ENCODE measurements at regions not wholly inside any gene's neighbourhood (a gene's known extent, or its start where the extent isn't known, plus 50 kb on each side); places are given as distances from the start of the nearest gene placed in this dataset.
"Not testable (repeated sequence)": the region's sequence is repeated elsewhere in the genome, so short reads cannot be mapped to it uniquely, and the experiment has no call there.

DNA sequence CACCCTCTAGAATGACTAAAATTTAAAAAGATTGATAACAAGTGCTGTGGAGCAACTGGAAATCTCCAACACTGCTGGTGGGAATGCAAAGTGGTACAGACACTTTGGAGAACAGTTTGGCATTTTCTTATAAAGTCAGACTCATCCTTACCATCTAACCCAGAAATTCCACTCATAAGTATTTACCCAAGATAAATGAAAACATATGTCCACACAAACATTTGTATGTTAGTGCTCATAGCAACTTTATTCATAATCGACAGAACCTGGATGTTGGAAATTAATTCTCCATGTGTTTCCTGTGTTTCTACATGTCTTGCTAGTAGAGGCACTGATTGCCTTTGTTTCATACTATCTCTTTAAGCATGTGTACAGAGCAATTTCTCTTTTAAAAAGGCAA, 282.4 kb downstream of the AHR start:
- Histone ChIP-seq H3K27ac (ENCODE audit: low read depth, low read length) (peak overlapping the region; percentile 2), H3K4me2 (ENCODE audit: insufficient read depth, low read length) (no peak overlapping the region), H3K9me3 (ENCODE audit: low read depth, low read length) (no peaks in the 10 kb centered on the region), H4K20me1 (ENCODE audit: insufficient read depth, low read length) (no peaks in the 10 kb centered on the region), H3K4me1 (ENCODE audit: insufficient read depth, low read length) (peaks cover 12% of the 10 kb centered on the region), H2AFZ (ENCODE audit: low read length) (no peak overlapping the region), H3K79me2 (ENCODE audit: insufficient read depth, low read length) (no peaks in the 10 kb centered on the region), H3K4me3 (ENCODE audit: insufficient read depth, low read length) (no peak overlapping the region), H3K36me3 (ENCODE audit: insufficient read depth, low read length) (no peaks in the 10 kb centered on the region), H3K27me3 (ENCODE audit: insufficient read depth, low read length) (no peaks in the 10 kb centered on the region)
- no peak for DNase-seq (ENCODE audit: insufficient read length, low spot score, missing footprints)
- TF ChIP-seq CTCF (IDR thresholded peaks at IDR 0.05; ENCODE audit: extremely low read depth, low read depth, low read length): no peak

- Histone ChIP-seq H3K36me3 (ENCODE audit: insufficient read depth, low read length) (no peaks in the 10 kb centered on the region), H3K27ac (ENCODE audit: low read depth, low read length) (no peak overlapping the region), H3K4me3 (ENCODE audit: insufficient read depth, low read length) (no peak overlapping the region), H3K9me3 (ENCODE audit: low read depth, low read length) (no peaks in the 10 kb centered on the region), H3K4me1 (ENCODE audit: insufficient read depth, low read length) (peaks cover 12% of the 10 kb centered on the region), H4K20me1 (ENCODE audit: insufficient read depth, low read length) (no peaks in the 10 kb centered on the region), H3K27me3 (ENCODE audit: insufficient read depth, low read length) (no peaks in the 10 kb centered on the region), H3K79me2 (ENCODE audit: insufficient read depth, low read length) (no peaks in the 10 kb centered on the region), H3K4me2 (ENCODE audit: insufficient read depth, low read length) (no peak overlapping the region), H2AFZ (ENCODE audit: low read length) (no peak overlapping the region)
- TF ChIP-seq CTCF (IDR thresholded peaks at IDR 0.05; ENCODE audit: extremely low read depth, low read depth, low read length): no peak
- no peak for DNase-seq (ENCODE audit: insufficient read length, low spot score, missing footprints)
These were observed 282.8 kb downstream of the AHR start for GRCh38 chr7:17581301-17581700.

DNA sequence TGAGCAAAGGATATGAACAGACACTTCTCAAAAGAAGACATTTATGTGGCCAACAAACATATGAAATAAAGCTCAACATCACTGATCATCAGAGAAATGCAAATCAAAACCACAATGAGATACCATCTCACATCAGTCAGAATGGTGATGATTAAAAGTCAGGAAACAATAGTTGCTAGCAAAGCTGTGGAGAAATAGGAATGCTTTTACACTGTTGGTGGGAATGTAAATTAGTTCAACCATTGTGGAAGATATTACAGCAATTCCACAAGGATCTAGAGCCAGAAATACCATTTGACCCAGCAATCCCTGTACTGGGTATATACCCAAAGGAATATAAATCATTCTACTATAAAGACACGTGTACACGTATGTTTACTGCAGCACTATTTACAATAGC, 284.2 kb downstream of the AHR start:
- H3K4me1 ChIP-seq (ENCODE audit: insufficient read depth, low read length): peaks cover 12% of the 10 kb centered on the region
- not testable (repeated sequence) for H3K4me2 ChIP-seq (ENCODE audit: insufficient read depth, low read length); H3K79me2 ChIP-seq (ENCODE audit: insufficient read depth, low read length); H3K27ac ChIP-seq (ENCODE audit: low read depth, low read length); H3K27me3 ChIP-seq (ENCODE audit: insufficient read depth, low read length); H2AFZ ChIP-seq (ENCODE audit: low read length); H3K9me3 ChIP-seq (ENCODE audit: low read depth, low read length); H3K36me3 ChIP-seq (ENCODE audit: insufficient read depth, low read length); DNase-seq (ENCODE audit: insufficient read length, low spot score, missing footprints); H4K20me1 ChIP-seq (ENCODE audit: insufficient read depth, low read length); H3K4me3 ChIP-seq (ENCODE audit: insufficient read depth, low read length)

- Histone ChIP-seq H3K4me2 (ENCODE audit: insufficient read depth, low read length) (no peak overlapping the region), H3K4me3 (ENCODE audit: insufficient read depth, low read length) (no peak overlapping the region), H3K36me3 (ENCODE audit: insufficient read depth, low read length) (no peaks in the 10 kb centered on the region), H3K9me3 (ENCODE audit: low read depth, low read length) (no peaks in the 10 kb centered on the region), H4K20me1 (ENCODE audit: insufficient read depth, low read length) (no peaks in the 10 kb centered on the region), H3K4me1 (ENCODE audit: insufficient read depth, low read length) (peaks cover 12% of the 10 kb centered on the region), H2AFZ (ENCODE audit: low read length) (no peak overlapping the region), H3K27me3 (ENCODE audit: insufficient read depth, low read length) (no peaks in the 10 kb centered on the region), H3K79me2 (ENCODE audit: insufficient read depth, low read length) (no peaks in the 10 kb centered on the region), H3K27ac (ENCODE audit: low read depth, low read length) (no peak overlapping the region)
- TF ChIP-seq CTCF (IDR thresholded peaks at IDR 0.05; ENCODE audit: extremely low read depth, low read depth, low read length): no peak
- DNase-seq (ENCODE audit: insufficient read length, low spot score, missing footprints): no peak
These were observed 285.3 kb downstream of the AHR start for GRCh38 chr7:17583786-17584185.

GRCh38 chr7:17584822-17585221, 286.4 kb downstream of the AHR start:
- H3K36me3 ChIP-seq (ENCODE audit: insufficient read depth, low read length): no peaks in the 10 kb centered on the region
- no peaks in the 10 kb centered on the region for H4K20me1 ChIP-seq (ENCODE audit: insufficient read depth, low read length)
- H3K27me3 ChIP-seq (ENCODE audit: insufficient read depth, low read length): no peaks in the 10 kb centered on the region
- H2AFZ ChIP-seq (ENCODE audit: low read length): peak overlapping the region; percentile 4
- H3K79me2 ChIP-seq (ENCODE audit: insufficient read depth, low read length): no peaks in the 10 kb centered on the region
- no peak overlapping the region for H3K4me3 ChIP-seq (ENCODE audit: insufficient read depth, low read length)
- no peak for DNase-seq (ENCODE audit: insufficient read length, low spot score, missing footprints)
- no peak overlapping the region for H3K27ac ChIP-seq (ENCODE audit: low read depth, low read length)
- TF ChIP-seq CTCF (IDR thresholded peaks at IDR 0.05; ENCODE audit: extremely low read depth, low read depth, low read length): no peak
- H3K9me3 ChIP-seq (ENCODE audit: low read depth, low read length): no peaks in the 10 kb centered on the region
- H3K4me2 ChIP-seq (ENCODE audit: insufficient read depth, low read length): no peak overlapping the region
- H3K4me1 ChIP-seq (ENCODE audit: insufficient read depth, low read length): peaks cover 7% of the 10 kb centered on the region
